Suprapubic skin (tissue), 4 donors: ENCODE measurements at regions not wholly inside any gene's neighbourhood (a gene's known extent, or its start where the extent isn't known, plus 50 kb on each side); places are given as distances from the start of the nearest gene placed in this dataset.
"Not testable (repeated sequence)": the region's sequence is repeated elsewhere in the genome, so short reads cannot be mapped to it uniquely, and the experiment has no call there.

Source experiments
- DNase-seq, 2 donors: peaks; one replicate each; pipeline ENCODE4 v3.0.0-alpha.2; 2019; ENCODE audit warnings: low spot score in 2 of 2
- H3K27ac ChIP-seq: fragments of 200-600 bp; sonication (generic); one replicate; pipeline ENCODE4 v1.5.1; 2019
- H3K27me3 ChIP-seq: fragments of 200-600 bp; sonication (generic); one replicate; pipeline ENCODE4 v1.5.1; 2019
- H3K36me3 ChIP-seq: fragments of 200-600 bp; sonication (generic); one replicate; pipeline ENCODE4 v1.5.1; 2019
- H3K4me1 ChIP-seq: fragments of 200-600 bp; sonication (generic); one replicate; pipeline ENCODE4 v1.5.1; 2019
- H3K4me3 ChIP-seq: fragments of 200-600 bp; sonication (generic); one replicate; pipeline ENCODE4 v1.5.1; 2019; ENCODE audit warnings: mild to moderate bottlenecking
- H3K9me3 ChIP-seq: fragments of 200-600 bp; sonication (generic); one replicate; pipeline ENCODE4 v1.5.1; 2019
- CTCF ChIP-seq, 2 donors: fragments of 200-600 bp in 1 of 2; fragments of 450-650 bp in 1 of 2; sonication (generic) in 1 of 2; IDR thresholded peaks; one replicate each; pipeline ENCODE4 v1.5.1; 2016 to 2019; ENCODE audit warnings: antibody characterized with exemption in 2 of 2, mild to moderate bottlenecking in 1 of 2, moderate library complexity in 1 of 2
- EP300 ChIP-seq: sonication (generic); formaldehyde crosslinking; IDR thresholded peaks from one replicate; pipeline ENCODE4 v1.6.1; 2017; ENCODE audit warnings: antibody characterized with exemption
- POLR2A ChIP-seq, 2 donors: fragments of 450-650 bp; IDR thresholded peaks; one replicate each; pipeline ENCODE4 v1.6.1; 2017; ENCODE audit warnings: antibody characterized with exemption in 2 of 2, mild to moderate bottlenecking in 2 of 2, moderate library complexity in 2 of 2
- POLR2AphosphoS5 ChIP-seq, 3 donors: sonication (generic); formaldehyde crosslinking; IDR thresholded peaks; one replicate each; pipeline ENCODE4 v1.6.1; 2017; ENCODE audit warnings: antibody characterized with exemption in 3 of 3
- WGBS: methylation state at CpG from one replicate; pipeline ENCODE4 v1.1.5; 2018; 5-methylcytosine and 5-hydroxymethylcytosine counted together

GRCh38 chr1:215023155-215023832 lies 59.2 kb upstream of the KCNK2 start:
- TF ChIP-seq POLR2A (IDR thresholded peaks at IDR 0.05): no peak
- no peak for TF ChIP-seq EP300
- peak in 1 of 3 donors; percentile 48 for TF ChIP-seq POLR2AphosphoS5 (IDR thresholded peaks at IDR 0.05)
- no peak for TF ChIP-seq CTCF (IDR thresholded peaks at IDR 0.05)
- H3K36me3 ChIP-seq: no peaks in the 10 kb centered on the region
- H3K9me3 ChIP-seq: no peaks in the 10 kb centered on the region
- H3K4me1 ChIP-seq: peaks cover 11% of the 10 kb centered on the region
- DNase-seq: no peak
- no peak overlapping the region for H3K4me3 ChIP-seq
- WGBS: 50% methylated on average over 4 of the region's 4 CpGs
- H3K27ac ChIP-seq: peak overlapping the region; percentile 69
- no peaks in the 10 kb centered on the region for H3K27me3 ChIP-seq

GRCh38 chr1:215028954-215029353 lies 53.6 kb upstream of the KCNK2 start:
- H3K36me3 ChIP-seq: no peaks in the 10 kb centered on the region
- H3K4me1 ChIP-seq: peaks cover 4% of the 10 kb centered on the region
- no peak overlapping the region for H3K4me3 ChIP-seq
- H3K27me3 ChIP-seq: no peaks in the 10 kb centered on the region
- no peak for DNase-seq
- WGBS: 95% methylated on average over 4 of the region's 4 CpGs
- TF ChIP-seq CTCF (IDR thresholded peaks at IDR 0.05) (no peak), EP300 (no peak), POLR2AphosphoS5 (IDR thresholded peaks at IDR 0.05) (no peak), POLR2A (IDR thresholded peaks at IDR 0.05) (no peak)
- no peaks in the 10 kb centered on the region for H3K9me3 ChIP-seq
- H3K27ac ChIP-seq: no peak overlapping the region

- not testable (repeated sequence) for H3K27ac ChIP-seq, DNase-seq
- 86% methylated on average over 6 of the region's 6 CpGs for WGBS
Measured at GRCh38 chr1:215030581-215030980, 52.0 kb upstream of the KCNK2 start.

GRCh38 chr1:215031392-215031791 lies 51.1 kb upstream of the KCNK2 start:
- Histone ChIP-seq H3K4me3 (no peak overlapping the region), H3K4me1 (no peaks in the 10 kb centered on the region), H3K27ac (no peak overlapping the region), H3K9me3 (no peaks in the 10 kb centered on the region), H3K27me3 (no peaks in the 10 kb centered on the region), H3K36me3 (no peaks in the 10 kb centered on the region)
- DNase-seq: no peak
- no peak for TF ChIP-seq POLR2AphosphoS5 (IDR thresholded peaks at IDR 0.05)
- TF ChIP-seq CTCF (IDR thresholded peaks at IDR 0.05): no peak
- TF ChIP-seq EP300: no peak
- no peak for TF ChIP-seq POLR2A (IDR thresholded peaks at IDR 0.05)

More at GRCh38 chr1:215030581-215030980, 52.0 kb upstream of the KCNK2 start:
- not testable (repeated sequence) for H3K4me3 ChIP-seq, H3K9me3 ChIP-seq, H3K4me1 ChIP-seq, H3K36me3 ChIP-seq, H3K27me3 ChIP-seq
